Stimulated activated CD4-positive, alpha-beta T cell treated with anti-CD3 and anti-CD28 coated beads, Interleukin-12 subunit alpha, Interleukin-12 subunit beta, amount 100 ng/mL, for 4 hours (primary cell): ENCODE measurements at regions not wholly inside any gene's neighbourhood (a gene's known extent, or its start where the extent isn't known, plus 50 kb on each side); places are given as distances from the start of the nearest gene placed in this dataset.

Source experiments
- DNase-seq: peaks from one replicate; pipeline ENCODE4 v3.0.0-alpha.2; 2020

DNA sequence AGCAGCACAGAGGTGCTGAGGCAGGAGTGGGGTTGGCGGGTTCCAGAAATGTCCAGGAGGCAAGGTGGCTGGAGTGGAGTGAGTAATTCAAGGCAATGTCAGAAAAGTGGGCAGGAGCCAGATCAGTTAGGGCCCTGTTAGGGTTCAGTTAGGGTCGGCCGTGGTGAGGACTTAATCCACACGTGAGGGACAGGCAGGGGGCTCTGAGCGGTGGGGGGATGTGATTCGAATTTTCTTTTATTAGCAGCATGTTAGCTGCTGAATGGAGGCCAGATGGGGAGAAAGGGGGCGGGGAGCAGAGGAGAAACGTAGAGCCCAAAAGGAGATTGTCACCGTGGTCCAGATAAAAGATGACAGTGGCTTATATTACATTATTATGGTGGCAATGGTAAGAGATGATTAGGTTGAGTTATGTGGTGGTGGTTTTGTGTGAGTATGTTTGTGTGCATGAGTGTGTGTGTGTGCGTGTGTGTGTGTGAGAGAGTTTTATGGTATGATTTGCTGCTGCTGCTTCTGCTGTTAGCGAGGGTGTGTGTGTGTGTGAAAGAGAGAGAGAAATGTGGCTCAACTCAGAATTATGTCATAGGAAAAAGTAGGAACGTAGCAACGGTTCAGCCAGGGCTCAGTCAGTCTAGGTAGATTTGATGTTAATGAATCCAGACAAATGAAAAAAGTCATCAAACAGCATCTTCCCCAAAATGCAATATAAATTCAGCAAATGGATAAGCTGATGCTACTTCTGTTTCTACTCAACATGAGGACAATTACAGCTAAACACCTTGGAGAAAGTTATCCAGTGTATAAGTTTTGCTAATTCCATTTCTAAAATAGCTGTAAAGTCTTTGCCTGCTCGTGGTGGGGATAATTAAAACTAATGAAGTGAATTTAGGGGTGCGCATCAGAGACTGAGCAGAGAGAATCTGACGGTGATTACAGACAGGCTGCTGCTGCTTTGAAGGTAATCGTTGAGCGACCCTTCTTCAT, 390.6 kb downstream of the HAPSTR1 start:
- DNase-seq = no peak

GRCh38 chr16:9484426-9484825, 393.0 kb downstream of the HAPSTR1 start:
- DNase-seq = no peak

DNA sequence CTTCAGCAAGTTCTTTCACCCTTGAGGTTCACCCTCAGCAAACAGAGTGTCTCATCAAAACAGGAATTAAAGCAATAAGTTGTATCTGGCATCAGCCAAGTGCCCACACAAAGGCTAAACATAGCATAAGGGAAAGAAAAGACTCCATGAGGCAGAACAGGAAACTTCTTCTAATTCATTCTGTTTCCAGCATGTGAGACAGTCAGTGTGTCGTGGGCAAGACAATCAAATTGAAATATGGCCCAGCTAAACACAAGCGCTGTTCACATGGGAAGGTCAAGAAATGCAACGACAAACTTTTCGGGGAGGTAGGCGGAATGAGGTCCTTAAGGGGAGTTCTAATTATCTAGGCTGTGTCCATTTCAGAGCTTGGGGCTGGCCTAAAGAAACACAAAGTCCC, 393.4 kb downstream of the HAPSTR1 start:
- no peak for DNase-seq

DNA sequence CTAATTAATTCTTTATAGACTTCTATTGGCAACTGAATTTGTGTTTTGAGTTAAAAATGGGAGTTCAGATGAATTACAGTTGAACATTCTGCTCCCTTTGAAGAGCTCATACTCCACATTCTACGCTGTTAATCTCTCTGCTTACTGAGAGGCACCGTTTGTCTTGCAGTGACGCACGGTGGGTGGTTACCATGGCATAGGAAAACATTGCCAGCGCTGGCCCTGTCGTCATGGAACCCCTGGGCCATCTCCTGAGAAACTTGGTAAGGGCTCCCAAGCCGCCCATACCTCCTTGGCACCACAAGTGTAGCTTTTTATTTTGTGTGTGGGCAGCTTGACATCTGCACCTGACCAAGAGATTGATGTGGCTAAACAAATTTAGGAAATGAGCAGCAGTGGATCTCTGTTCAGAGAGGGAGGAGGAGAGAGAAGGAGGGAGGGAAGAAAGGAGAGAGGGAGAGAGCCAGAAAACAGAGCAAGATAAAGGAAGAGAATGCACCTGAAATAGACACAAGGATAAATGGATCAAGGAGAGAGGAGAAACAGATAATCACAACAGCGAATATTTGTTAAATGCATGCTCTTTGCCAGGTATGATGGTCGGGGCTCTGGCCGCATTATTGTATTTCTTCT, 398.5 kb downstream of the HAPSTR1 start:
- no peak for DNase-seq

- no peak for DNase-seq
Measured at GRCh38 chr16:9495824-9496223, 404.4 kb downstream of the HAPSTR1 start.

- DNase-seq = no peak
Measured at GRCh38 chr16:9497750-9498149, 406.3 kb downstream of the HAPSTR1 start.

DNA sequence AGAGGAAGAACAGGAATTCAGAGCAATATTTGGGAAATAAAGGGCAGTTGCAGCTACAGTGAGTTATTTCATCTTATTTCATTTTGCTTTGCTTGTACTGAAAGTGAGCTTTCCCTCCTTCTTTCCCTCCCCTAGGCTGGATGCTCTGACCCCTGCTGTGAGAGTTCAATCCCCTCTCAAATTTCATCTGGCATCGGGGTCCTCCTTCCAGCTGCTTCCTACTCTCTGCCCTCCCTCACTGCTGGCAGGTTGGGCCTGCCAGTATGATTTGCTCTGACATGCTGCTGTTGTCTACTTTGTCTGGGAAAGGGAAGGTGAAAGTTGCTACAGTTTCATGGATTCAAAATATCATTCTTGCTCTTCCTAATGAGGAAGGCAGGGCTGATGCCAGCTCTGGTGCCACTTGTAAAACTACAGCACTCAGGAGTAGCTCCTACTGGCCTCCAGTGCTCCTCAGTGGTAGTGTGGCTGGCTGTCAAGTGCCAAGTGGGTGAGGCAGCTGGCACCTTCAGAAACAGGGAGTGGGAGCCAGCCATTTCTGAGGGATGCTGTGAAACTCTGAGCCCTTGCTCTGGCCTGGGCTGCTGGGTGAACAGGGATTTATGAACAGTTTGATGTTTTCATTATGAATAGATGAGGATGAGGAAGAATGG, 408.6 kb downstream of the HAPSTR1 start:
- no peak for DNase-seq

- DNase-seq = no peak
Measured at GRCh38 chr16:9500872-9501271, 409.4 kb downstream of the HAPSTR1 start.

DNA sequence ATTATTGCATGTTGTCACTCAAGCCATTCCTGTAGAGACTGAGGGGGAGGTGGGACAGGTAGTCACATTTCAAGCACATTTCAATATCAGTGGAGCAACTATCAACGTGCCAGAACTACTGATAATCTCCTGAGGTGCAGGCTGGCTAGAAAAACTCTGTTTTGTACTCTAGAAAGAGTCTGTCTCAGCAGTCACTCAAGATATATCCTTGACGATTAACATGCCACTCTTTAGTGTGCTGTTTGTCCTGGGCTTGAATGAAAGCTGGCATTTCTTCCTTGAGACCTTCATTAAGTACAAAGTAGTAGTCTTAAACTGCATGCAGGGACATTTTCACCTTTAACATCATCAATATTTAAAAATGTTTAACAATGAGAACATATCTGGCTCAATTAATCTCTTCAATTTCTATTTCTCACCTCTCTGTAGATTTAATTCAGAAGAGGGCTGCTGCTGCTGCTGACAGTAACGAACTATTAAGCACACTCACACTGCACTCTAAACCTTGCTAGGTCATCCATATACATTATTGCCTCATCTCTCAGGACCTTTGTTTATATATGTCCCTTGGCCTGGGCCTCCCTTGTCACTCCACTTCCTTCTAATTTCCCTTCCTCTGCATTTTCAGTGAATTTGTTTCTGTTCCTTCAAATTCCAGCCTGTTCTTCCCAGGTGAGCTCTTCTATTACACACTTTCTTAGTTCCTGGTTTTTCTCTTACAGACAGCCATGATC, 412.0 kb downstream of the HAPSTR1 start:
- DNase-seq = no peak

DNA sequence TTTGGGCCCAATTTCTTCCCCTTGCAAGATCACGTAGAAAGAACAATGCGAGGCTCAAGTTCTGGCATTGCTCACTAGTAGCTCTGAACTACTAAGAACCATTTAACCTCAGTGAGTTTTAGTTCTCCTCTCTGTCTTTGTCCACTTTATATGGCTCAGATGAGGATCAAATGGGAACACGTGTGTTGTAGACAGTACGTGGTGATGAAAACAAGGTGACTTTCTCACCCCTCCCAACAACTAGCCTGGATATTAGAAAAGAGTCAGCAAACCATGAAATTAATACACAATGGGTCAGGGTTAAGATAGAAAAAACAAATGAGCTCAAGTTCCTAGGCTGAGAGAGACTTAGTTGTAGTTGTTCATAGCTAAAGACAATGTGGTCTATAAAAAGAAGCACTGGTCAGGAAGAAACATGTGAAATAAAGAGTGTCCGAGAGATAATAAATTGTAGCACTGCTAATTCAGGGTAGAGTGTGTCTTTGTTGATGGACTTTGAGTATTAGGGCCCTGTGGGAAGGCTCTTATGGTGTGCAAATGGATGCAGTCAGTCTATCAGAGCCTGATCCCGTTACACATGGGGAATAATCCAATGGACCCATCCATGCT, 417.0 kb downstream of the HAPSTR1 start:
- DNase-seq = no peak

DNA sequence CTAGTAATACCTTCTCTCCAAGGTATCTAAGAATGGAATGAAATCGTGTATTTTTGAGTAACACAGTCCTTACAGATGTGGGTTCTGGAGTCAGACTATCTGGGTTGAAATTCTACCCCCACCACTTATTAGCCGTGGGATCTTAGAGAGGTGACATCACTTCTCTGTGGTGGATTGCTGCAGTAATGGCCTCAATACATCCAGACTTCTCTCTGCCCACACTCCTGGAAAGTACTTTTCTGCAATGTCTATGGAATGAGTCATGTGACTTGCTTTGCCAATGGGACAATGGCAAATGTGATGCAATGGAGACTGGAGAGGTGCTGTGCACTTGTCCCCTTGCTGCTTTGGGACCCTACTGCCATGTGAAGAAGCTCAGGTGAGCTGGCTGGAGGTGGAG, 418.2 kb downstream of the HAPSTR1 start:
- no peak for DNase-seq

- DNase-seq = no peak
Measured at GRCh38 chr16:9511389-9511788, 419.9 kb downstream of the HAPSTR1 start.

DNA sequence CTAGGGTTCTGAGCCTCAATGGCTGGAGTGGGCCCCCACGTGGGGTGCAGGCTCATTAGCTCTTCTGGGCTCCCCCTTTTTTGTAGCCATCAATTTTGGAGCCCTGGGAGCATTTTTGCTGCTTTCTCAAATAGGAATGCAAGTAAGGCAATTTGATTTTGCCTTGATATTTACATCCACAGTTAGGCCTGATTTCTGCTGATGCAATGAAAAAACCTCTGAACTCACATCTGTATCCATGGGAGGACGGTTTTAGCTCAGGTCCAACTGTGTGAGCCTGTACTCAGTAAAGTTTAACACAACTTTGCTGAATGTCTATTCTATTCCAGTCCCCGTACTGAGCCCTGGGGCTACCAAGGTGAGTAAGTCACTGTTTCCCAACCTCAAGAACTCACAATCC, 425.0 kb downstream of the HAPSTR1 start:
- DNase-seq = no peak

- DNase-seq = no peak
Measured at GRCh38 chr16:9518051-9518450, 426.6 kb downstream of the HAPSTR1 start.

GRCh38 chr16:9518581-9518980, 427.1 kb downstream of the HAPSTR1 start:
- no peak for DNase-seq

- DNase-seq = no peak
Measured at GRCh38 chr16:9521749-9522370, 430.4 kb downstream of the HAPSTR1 start.

DNA sequence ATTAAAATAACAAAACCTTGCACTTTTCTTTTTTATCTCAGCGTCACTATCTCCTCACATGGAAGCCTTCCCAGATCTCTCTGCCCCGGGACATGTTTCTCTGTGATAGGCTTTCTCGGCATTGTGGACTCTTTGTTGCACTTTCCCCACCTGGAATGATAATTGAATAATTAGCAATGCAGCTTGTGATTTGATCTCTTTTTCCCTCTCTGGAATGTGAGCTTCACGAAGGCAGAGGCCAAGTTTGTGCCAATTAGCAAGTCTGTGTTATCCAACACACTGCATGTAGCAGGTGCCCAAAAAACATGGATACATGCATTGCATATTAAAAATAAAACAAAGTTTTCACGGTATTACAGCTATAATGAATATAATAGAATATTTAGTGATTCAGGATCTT, 431.2 kb downstream of the HAPSTR1 start:
- DNase-seq = no peak

GRCh38 chr16:9523994-9524393, 432.6 kb downstream of the HAPSTR1 start:
- no peak for DNase-seq

DNA sequence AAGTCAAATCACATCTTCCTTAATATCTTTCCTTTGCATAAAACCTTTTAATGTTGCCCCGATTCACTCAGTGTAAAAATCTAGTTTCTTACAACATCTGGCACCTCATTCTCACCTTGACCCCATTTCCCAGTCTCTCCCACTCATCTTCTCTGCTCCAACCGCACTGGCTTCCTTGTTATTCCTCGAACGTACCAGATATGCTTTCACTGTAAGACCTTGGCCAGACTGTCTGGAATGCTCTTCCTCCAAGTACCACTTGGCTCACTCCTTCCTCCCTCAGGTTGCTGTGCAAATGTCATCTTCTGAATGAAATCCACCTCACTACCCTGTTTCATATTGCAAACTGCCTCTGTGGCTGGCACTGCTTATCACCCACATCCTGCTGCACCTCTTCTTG, 433.6 kb downstream of the HAPSTR1 start:
- DNase-seq = no peak

DNA sequence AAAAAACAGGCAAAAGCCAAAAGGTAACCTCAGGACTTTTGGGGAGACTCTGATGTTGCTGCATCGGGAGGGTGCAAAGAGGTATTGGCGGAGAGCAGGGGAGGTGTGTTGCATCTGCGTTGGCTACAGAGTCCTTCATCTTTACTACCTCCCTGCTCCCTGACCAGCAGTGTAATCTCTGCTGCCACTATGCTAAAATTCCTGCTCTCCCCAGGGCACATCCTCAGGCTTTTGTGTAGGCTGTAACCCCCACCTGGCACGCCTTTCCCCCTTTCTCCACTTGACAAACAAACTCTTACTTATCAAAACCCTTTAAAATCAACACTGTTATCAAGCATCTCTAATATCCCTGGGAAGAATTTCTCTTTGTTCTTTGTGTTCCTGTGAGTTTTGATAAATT, 435.3 kb downstream of the HAPSTR1 start:
- no peak for DNase-seq

DNA sequence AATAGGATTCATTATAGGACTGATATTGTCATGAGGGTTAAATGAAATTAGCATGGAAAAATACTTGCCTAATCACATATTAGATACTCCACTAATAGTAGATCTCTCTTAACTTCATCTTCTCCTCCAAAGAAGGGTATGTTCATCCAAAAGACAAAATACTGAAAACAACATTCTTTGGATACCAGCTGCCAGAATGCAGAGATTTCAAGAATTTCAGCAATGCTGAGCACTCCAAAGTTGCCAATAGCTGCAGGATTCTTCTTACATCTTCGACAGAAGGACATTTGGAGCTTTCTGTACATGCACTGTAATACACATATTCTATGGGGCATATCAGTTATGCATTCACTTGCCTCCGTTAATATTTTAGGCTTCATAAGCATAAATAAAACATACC, 436.5 kb downstream of the HAPSTR1 start:
- no peak for DNase-seq

DNA sequence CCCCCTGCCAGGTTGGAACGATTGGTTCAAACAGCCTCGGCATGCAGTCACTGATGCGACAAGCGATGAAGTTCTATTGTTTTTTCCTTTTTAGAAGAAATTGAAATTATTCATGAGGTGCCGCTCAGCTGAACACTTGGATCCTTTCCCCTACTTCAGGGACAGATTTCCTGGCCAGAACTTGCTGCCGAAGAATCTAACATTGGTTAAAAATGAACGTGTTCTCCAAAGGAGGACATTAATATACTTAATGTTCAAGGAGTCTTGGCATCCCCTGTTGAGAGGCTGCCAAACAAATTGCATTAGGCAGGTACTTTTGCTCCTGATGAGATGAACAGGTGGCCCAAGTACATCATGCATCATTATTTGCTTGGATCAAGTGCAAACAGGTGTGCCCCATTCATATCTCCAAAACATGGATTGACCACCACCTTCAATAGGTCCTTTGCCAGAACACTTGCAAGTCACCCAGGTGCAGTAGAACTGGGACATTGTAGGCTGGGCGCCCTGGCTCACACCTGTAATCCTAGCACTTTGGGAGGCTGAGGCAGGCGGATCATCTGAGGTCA, 437.2 kb downstream of the HAPSTR1 start:
- no peak for DNase-seq
